ENCODE measurements at regions not wholly inside any gene's neighbourhood (a gene's known extent, or its start where the extent isn't known, plus 50 kb on each side); places are given as distances from the start of the nearest gene placed in this dataset.

- ChIA-PET CTCF (interaction anchor here (0.6 to 1.0 kb wide), 2 partner anchors 49 to 130 kb away, joined by 3 read pairs; no protein-coding TSS in a partner anchor), POLR2A (no interaction called here)
- Mint-ChIP-seq H3K4me3 (no peak overlapping the region), H3K27ac (no peak overlapping the region), H3K36me3 (ENCODE audit: low read depth) (no peaks in the 10 kb centered on the region), H3K9me3 (ENCODE audit: low read depth) (no peaks in the 10 kb centered on the region), H3K27me3 (peaks cover 1% of the 10 kb centered on the region), H3K4me1 (no peaks in the 10 kb centered on the region)
- no peak for ATAC-seq
- intact Hi-C loops (cut with DNase I, micrococcal nuclease): no loop called here
- DNase-seq: no peak
Measured at GRCh38 chr4:173448608-173449379, 49.9 kb upstream of the SCRG1 start.

Data from activated CD4-positive, alpha-beta T cell treated with anti-CD3 and anti-CD28 coated beads for 36 hours (primary cell).